Esophagus squamous epithelium (tissue), 5 donors: ENCODE measurements at regions not wholly inside any gene's neighbourhood (a gene's known extent, or its start where the extent isn't known, plus 50 kb on each side); places are given as distances from the start of the nearest gene placed in this dataset.

Experiments
- DNase-seq: peaks from one replicate; lab custom pipeline; 2025; lab: John Stamatoyannopoulos, UW
- H3K27ac ChIP-seq, 4 donors: fragments of 200-600 bp; sonication (generic); one replicate each; pipeline ENCODE4 v1.5.1; 2016 to 2019; ENCODE audit warnings: mild to moderate bottlenecking in 1 of 4
- H3K27me3 ChIP-seq, 4 donors: fragments of 200-600 bp; sonication (generic); 1 replicate in 3 of 4; 2 replicates in 1 of 4; pipeline versions ENCODE4 v1.5.1 to v1.6.0; 2017 to 2021; ENCODE audit warnings: antibody characterized with exemption in 1 of 4
- H3K36me3 ChIP-seq, 3 donors: fragments of 200-600 bp; sonication (generic); one replicate each; pipeline ENCODE4 v1.5.1; 2016 to 2019
- H3K4me1 ChIP-seq, 3 donors: fragments of 200-600 bp; sonication (generic); one replicate each; pipeline ENCODE4 v1.5.1; 2017 to 2019
- H3K4me3 ChIP-seq, 4 donors: fragments of 200-600 bp; sonication (generic); 1 replicate in 3 of 4; 2 replicates in 1 of 4; pipeline ENCODE4 v1.5.1; 2016 to 2019; ENCODE audit warnings: mild to moderate bottlenecking in 2 of 4, moderate library complexity in 1 of 4
- H3K9me3 ChIP-seq, 3 donors: fragments of 200-600 bp; sonication (generic); one replicate each; pipeline ENCODE4 v1.5.1; 2016 to 2019
- CTCF ChIP-seq, 6 experiments: fragments of 450-650 bp in 4 of 6; fragments of 200-600 bp in 2 of 6; sonication (generic) in 2 of 6; IDR thresholded peaks; one replicate each; pipeline ENCODE4 v1.5.1; 2016 to 2019; ENCODE audit warnings: antibody characterized with exemption in 6 of 6, mild to moderate bottlenecking in 4 of 6, moderate library complexity in 4 of 6
- POLR2A ChIP-seq, 4 donors: fragments of 450-650 bp; IDR thresholded peaks; one replicate each; pipeline ENCODE4 v1.6.1; 2017; ENCODE audit warnings: antibody characterized with exemption in 4 of 4, mild to moderate bottlenecking in 4 of 4, moderate library complexity in 3 of 4
- WGBS, 2 donors: methylation state at CpG; one replicate each; pipeline ENCODE4 v1.1.5; 2018; 5-methylcytosine and 5-hydroxymethylcytosine counted together
- intact Hi-C: fragments of 100-400 bp; cut with DNase I; formaldehyde crosslinking; loops from one replicate; pipeline ENCODE4 v1.15.0; 2022
- donor health status: DM: yes; HTN: yes; CAD: no.

GRCh38 chrX:22538580-22538979 is 265.9 kb downstream of the CBLL2 start:
- intact Hi-C loops: no loop called here
- TF ChIP-seq POLR2A (IDR thresholded peaks at IDR 0.05): no peak
- TF ChIP-seq CTCF (IDR thresholded peaks at IDR 0.05): no peak

GRCh38 chrX:22541926-22542325 is 269.2 kb downstream of the CBLL2 start:
- TF ChIP-seq POLR2A (IDR thresholded peaks at IDR 0.05) (no peak), CTCF (IDR thresholded peaks at IDR 0.05) (no peak)
- no peaks in the 10 kb centered on the region for H3K4me1 ChIP-seq
- H3K36me3 ChIP-seq: no peaks in the 10 kb centered on the region
- intact Hi-C loops: no loop called here
- no peak overlapping the region for H3K27ac ChIP-seq
- H3K9me3 ChIP-seq: no peaks in the 10 kb centered on the region
- WGBS, 2 donors: 54 to 58% methylated on average over 5 of the region's 5 CpGs
- DNase-seq: no peak
- H3K4me3 ChIP-seq: no peak overlapping the region
- no peaks in the 10 kb centered on the region for H3K27me3 ChIP-seq

More at GRCh38 chrX:22538580-22538979, 265.9 kb downstream of the CBLL2 start:
- Histone ChIP-seq H3K36me3 (no peaks in the 10 kb centered on the region), H3K27me3 (no peaks in the 10 kb centered on the region), H3K4me3 (no peak overlapping the region), H3K4me1 (no peaks in the 10 kb centered on the region), H3K9me3 (no peaks in the 10 kb centered on the region), H3K27ac (no peak overlapping the region)
- no peak for DNase-seq
- 83% methylated on average over 4 of the region's 4 CpGs; no CpG with 5 or more reads in 1 of the 2 donors for WGBS, 2 donors

GRCh38 chrX:22542641-22543040 is 269.9 kb downstream of the CBLL2 start:
- H3K9me3 ChIP-seq: no peaks in the 10 kb centered on the region
- H3K27me3 ChIP-seq: no peaks in the 10 kb centered on the region
- DNase-seq: no peak
- WGBS, 2 donors: 80 to 85% methylated on average over 3 of the region's 3 CpGs
- no peak overlapping the region for H3K4me3 ChIP-seq
- H3K27ac ChIP-seq: no peak overlapping the region
- no peak for TF ChIP-seq POLR2A (IDR thresholded peaks at IDR 0.05)
- no peak for TF ChIP-seq CTCF (IDR thresholded peaks at IDR 0.05)
- H3K4me1 ChIP-seq: no peaks in the 10 kb centered on the region
- intact Hi-C loops: no loop called here
- no peaks in the 10 kb centered on the region for H3K36me3 ChIP-seq

- H3K4me3 ChIP-seq: no peak overlapping the region
- no peak overlapping the region for H3K27ac ChIP-seq
- intact Hi-C loops: no loop called here
- DNase-seq: no peak
- TF ChIP-seq POLR2A (IDR thresholded peaks at IDR 0.05) (no peak), CTCF (IDR thresholded peaks at IDR 0.05) (no peak)
- WGBS, 2 donors: 52 to 73% methylated on average over 4 of the region's 4 CpGs
- no peaks in the 10 kb centered on the region for H3K27me3 ChIP-seq
- no peaks in the 10 kb centered on the region for H3K9me3 ChIP-seq
- no peaks in the 10 kb centered on the region for H3K36me3 ChIP-seq
- H3K4me1 ChIP-seq: no peaks in the 10 kb centered on the region
These were observed 286.8 kb downstream of the CBLL2 start for GRCh38 chrX:22559506-22559905.

GRCh38 chrX:22575161-22575845 is 302.6 kb downstream of the CBLL2 start:
- no peak overlapping the region for H3K27ac ChIP-seq
- WGBS, 2 donors: 46 to 50% methylated on average over 1 of the region's 1 CpG
- no peaks in the 10 kb centered on the region for H3K4me1 ChIP-seq
- intact Hi-C loops: no loop called here
- H3K4me3 ChIP-seq: no peak overlapping the region
- no peak for DNase-seq
- no peaks in the 10 kb centered on the region for H3K9me3 ChIP-seq
- H3K27me3 ChIP-seq: no peaks in the 10 kb centered on the region
- TF ChIP-seq POLR2A (IDR thresholded peaks at IDR 0.05) (no peak), CTCF (IDR thresholded peaks at IDR 0.05) (no peak)
- no peaks in the 10 kb centered on the region for H3K36me3 ChIP-seq
